DMS 273 (cell line): ENCODE measurements at regions not wholly inside any gene's neighbourhood (a gene's known extent, or its start where the extent isn't known, plus 50 kb on each side); places are given as distances from the start of the nearest gene placed in this dataset.
A peak's percentile ranks its signal among the peaks of the same experiment; 100 is the strongest.

Experiments used
- DNase-seq: peaks from one replicate; lab custom pipeline; 2025; ENCODE audit not compliant: unreplicated experiment; lab: John Stamatoyannopoulos, UW

DNA sequence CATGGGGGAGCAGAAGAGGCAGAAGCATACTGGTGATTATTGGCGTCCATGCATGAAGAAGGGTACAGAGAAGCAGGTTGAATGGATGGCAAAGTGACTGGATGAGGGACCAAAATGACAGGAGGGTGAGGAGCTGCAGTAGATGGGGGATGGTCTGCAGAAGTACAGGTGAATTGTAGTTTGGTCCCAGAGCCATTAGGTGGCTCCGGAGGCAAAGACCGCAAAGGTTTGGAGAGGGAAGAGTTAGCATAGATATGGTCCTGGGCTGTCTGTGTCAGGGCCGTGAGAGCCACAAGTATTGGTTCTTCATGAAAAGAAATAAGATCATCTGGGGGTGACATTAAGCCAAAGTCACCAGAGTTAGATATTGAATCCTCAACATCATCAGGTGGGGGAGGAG lies 59.0 kb upstream of the ZNF726 start:
- DNase-seq, result peak; percentile 2

DNA sequence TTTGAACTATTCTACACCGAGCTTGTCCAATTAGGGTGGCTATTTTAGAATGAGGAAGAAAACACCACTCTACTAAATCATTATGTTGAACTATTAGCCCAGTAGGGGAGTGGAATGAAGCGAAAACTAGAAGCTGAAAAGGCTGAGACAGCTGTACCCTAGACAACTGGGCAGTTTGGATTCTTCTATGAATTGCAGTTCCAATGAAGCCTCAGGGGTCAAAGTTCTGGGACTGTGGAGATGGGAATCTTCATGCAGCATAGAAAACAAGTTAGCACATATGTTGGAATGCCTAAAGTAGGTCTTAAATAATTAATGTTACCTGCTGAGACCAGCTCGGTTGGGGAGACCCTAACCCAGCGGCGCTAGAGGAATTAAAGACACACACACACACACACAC lies 62.7 kb upstream of the ZNF726 start:
- DNase-seq, result no peak

DNA sequence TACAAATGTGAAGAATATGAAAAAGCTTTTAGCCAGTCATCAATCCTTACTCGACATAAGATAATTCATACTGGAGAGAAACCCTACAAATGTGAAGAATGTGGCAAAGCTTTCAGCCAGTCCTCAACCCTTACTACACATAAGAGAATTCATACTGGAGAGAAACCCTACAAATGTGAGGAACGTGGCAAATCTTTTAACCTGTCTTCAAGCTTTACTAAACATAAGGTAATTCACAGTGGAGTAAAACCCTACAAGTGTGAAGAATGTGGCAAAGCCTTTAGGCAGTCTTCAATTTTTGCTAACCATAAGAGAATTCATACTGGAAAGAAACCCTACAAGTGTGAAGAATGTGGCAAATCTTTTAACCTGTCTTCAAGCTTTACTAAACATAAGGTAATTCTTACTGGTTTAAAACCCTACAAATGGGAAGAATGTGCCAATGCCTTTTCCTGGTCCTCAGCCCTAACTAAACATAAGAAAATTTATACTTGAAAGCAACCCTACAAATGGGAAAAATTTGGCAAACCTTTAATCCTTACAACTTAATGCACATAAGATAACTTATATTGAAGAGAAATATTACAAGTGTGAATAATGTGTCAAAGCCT lies 74.1 kb upstream of the ZNF681 start:
- DNase-seq, result no peak

DNA sequence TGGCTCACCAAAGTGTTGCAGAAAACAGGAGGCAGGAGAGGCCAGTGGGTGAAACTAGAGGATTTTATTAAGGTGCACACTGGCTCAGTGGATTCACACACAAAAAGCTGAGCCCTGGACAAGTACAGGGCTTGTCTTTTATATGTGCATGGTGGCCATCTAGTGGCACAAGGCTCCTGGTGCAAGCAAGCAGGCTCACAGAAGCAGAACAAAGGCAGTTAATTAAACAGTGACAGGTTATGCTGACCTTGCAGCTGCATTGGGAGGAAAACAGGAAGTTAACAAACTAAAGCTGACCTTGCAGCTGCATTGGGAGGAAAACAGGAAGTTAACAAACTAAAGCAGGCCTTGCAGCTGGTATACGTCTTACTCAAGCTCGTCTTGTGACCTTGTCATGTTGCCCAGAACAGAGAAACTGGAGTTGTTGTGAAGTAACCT lies 65.3 kb upstream of the ZNF681 start:
- peak; percentile 51 for DNase-seq

DNA sequence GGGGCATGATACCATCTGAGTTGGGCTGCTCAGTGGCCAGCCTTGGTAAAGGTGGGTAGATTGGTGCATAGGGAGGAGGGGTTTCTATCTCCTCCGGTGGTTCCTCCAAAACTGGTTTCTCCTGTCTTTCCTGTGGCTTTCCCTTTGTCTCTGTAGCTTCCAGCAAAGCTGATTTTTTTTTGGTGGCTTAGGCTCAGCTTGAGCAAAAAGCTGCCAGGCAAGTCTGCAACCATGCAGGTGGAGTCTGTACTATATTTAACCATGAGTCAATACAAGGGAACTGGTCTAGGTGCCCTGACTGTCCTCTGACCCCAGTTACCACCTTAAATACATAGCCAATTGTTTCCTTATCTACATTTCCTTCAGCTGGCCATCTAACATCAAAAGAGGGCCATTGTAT lies 64.0 kb upstream of the ZNF681 start:
- no peak for DNase-seq

DNA sequence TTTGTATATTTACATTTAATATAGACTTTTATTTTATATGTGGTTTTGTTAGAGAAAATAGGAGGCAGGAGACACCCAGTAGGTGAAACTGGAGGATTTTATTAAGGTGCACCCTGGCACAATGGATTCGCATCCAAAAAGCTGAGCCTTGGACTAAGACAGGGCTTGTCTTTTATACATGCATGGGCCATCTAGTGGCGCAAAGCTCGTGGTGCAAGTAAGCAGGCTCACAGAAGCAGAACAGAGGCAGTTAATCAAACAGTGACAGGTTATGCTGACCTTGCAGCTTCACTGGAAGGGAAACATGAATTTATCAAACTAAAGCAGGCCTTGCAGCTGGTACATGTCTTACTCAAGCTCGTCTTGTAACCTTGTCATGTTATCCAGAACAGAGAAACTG lies 58.8 kb upstream of the ZNF681 start:
- DNase-seq, result peak; percentile 65

DNA sequence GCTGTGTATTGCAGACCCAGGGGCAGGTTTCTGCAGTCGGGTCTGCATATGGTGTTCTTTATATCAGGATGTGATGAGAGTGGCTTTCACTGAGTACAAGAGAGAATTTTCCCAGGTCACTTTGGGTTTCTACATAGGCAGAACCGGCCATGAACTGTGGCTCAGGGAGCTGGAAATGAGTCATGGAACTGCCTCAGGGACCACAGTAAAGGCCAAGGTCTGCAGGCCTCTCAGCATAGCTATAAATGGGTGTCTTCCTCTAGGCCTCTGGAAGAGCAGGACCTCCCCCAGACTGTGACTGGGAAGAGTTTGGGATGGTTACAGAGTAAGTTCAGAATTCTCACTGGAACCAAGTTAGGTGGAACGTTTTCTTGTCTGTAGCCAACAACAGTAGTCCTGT lies 51.8 kb upstream of the ZNF681 start:
- no peak for DNase-seq
